Stimulated activated CD4-positive, alpha-beta T cell treated with anti-CD3 and anti-CD28 coated beads, TNF-alpha, amount 100 ng/mL, for 1 hour (primary cell): ENCODE measurements at regions not wholly inside any gene's neighbourhood (a gene's known extent, or its start where the extent isn't known, plus 50 kb on each side); places are given as distances from the start of the nearest gene placed in this dataset.

Experiments used
- DNase-seq, 3 donors: peaks; one replicate each; pipeline ENCODE4 v3.0.0-alpha.2; 2020; ENCODE audit warnings: low read depth in 3 of 3, low spot score in 1 of 3

DNA sequence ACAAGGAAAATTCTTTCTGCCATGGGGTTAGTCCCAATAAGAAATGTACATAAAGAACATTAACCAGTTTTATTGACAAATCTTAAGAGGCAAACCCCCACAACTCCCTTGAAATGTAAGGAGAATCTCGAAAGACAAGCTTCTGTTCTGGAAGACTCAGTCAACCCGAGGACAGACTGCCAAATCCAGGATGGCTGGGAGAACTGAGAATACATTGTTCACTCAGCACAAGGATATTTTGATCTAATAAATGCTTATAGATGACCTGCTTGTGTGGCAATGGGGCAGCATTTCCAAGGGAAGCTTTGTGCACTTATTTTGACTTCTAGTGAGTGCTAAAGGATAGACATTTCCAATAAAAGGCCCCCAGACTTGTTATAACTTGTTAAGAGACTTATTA lies 280.4 kb downstream of the DHX15 start:
- DNase-seq, result no peak

GRCh38 chr4:24298911-24299310 lies 285.4 kb downstream of the DHX15 start:
- no peak for DNase-seq

DNA sequence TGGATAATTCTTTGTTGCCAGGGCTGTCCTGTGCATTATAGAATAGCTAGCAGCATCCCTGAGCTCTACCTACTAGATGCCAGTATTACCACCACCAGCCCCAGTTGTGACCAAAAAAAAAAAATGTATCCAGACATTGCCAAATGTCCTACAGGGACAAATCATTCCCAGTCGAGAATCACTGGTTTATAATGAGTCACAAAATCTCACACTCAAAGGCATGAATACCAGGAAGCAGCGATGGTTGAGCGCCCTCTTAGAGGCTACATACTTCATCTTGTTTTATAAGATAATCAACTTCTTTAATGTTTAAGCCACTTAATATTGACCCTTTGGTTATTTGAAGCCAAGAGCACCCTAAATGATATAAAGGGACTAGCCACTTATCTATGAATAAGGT lies 297.3 kb downstream of the DHX15 start:
- DNase-seq, result no peak

DNA sequence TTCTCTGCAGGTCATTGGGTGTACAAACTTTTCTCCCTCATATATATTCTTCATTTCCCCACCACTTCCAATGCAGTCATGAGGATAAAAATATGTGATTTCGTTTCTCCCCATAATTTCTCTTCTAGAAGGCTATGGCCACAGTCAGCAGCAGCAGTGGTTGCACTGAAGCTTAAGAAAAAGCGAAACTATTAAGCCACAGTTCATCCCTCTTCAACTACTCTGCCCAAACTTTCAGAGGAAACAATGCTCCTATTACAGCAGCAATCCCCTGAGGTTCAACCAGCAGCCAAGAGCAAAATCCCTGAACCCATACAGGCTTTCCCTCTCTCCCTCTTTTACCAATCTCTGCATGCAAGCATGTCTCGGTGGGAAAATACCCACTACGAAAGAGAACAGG lies 298.6 kb downstream of the DHX15 start:
- no peak for DNase-seq

DNA sequence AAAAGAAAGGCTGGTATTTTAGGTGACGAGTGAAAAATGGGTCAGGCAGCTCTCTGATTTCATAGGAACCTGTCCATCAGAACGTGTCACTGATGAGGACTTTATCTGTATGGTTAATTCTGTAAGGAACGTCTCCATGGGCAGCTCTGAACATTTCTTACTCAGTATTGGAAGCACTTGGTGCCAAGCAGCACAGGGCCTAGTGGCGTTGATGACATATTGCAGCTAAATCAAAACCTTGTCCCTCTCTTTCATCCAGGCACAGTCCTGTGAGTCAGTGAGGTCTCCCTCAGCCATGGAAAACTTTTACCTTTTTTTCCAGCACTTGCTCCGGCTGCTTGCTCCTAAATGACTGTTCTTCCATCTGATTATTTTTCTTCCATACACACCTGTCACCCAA lies 301.9 kb downstream of the DHX15 start:
- no peak for DNase-seq

- no peak for DNase-seq
Observed at GRCh38 chr4:24279911-24280375, 304.4 kb downstream of the DHX15 start.

GRCh38 chr4:24279469-24279868 lies 304.9 kb downstream of the DHX15 start:
- no peak for DNase-seq

DNA sequence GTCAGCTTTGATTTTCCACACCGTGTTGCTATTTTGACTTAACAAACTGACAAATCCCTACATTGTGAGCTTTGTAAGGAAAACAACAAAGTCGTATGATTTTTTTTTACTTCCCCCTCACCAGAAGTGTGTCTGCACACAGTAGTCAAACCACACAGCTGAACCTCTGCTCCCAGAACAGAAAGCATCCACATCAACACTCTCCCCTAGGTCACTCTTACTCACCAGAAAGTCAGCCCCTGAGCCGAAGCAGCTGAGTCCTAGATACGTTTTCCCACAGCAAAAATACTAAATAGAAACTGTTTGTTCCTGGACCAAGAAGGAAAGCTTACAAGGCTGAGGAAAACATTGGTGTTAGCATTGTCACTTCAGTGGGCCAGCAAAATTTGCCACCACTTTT lies 305.7 kb downstream of the DHX15 start:
- no peak for DNase-seq

DNA sequence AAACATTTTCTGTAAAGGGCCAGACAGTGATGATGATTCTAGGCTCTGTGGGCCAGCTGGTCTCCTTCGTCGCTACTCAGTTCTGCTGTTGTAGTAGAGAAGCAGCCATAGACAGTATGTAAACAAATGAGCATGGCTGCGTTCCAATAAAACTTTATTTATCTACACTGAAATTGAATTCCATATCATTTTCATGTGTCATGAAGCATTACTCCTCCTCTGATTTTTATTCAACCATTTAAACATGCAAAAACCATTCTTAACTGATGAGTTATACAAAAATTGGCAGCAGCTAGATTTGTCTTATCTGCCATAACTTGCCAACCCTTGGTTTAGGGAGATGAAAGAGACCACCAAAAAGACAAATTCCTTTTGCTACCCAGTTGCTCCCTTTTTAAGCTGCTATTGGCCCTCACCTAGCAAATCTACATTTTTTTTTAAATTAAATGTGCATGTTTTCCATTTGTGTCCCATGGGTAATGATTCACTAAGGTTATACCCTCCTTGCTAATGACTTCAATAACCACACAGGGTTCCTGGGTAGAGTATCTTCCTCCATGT lies 309.9 kb downstream of the DHX15 start:
- no peak for DNase-seq

- DNase-seq, result no peak
Observed at GRCh38 chr4:24273136-24273535, 311.2 kb downstream of the DHX15 start.

DNA sequence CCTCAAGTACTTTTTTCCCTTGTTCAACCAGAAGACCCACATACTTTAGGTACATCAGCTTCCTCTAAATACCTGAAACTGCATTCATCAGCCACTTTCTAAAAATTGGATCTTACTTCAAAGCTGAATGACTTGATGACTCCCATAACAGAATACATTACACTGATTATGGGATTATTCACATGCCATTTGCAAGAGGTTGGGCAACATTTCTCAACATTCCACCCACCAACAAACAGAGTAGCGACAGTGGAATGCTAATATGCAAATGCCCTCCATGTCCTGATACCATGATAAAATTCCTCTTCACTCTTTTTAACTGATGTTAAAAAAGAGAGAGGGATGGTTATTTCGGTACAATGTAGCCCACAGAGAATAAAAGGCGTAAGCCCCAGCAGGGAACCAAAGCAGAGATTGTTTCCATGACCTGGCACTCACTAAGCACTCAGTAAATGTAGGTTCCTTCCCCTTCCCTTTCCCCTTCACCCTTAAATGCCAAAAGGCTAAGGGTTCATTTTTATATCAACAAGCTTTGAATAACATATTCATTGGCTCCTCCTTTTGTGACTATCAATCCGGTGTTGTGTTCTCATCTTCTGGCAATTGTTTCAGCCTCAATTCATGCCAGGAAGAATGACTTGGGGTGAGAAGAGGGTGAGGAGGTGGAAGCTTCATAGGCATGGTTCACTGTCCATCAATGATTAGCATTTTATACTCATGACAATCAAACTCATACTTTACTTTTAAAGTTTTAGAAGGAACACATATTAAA lies 317.2 kb downstream of the DHX15 start:
- no peak for DNase-seq

- no peak for DNase-seq
Observed at GRCh38 chr4:24265989-24266388, 318.4 kb downstream of the DHX15 start.

DNA sequence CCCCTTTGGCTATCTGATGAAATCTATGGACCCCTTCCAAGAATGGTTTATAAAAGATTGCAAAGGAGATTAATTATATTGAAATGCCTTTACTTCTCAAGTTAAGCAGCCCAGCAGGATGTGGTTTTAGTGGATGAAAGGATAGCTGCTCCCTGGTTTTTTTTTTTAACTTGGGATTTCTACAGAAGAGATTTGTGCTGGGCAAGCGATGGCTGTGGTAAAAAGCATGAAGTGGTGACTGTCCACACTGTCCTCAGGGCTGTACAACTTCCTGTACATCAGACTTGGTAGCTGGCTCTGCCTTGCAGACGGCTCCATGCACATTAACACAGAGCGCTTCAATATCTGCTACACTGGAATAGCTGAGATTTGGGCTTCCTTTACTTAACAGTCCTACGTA lies 321.7 kb downstream of the DHX15 start:
- no peak for DNase-seq

DNA sequence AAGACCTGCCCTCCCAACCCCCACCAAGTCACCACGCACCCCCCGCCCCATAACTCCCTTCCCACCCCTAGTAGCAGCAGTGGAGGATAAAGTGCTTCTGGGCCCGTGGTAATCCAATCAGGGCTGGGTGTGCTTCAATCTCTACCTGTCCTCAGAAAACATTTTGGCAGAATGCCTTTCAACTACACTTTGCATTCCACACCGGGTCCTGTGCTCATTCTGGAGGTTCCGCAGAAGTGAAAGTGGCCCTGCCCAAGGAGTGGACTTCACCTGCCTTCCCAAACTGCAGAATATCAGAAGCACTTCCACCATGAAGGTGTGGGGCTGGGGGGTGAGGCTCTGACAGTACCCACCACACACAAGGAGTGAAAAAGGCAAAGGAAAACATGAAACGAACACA lies 322.3 kb downstream of the DHX15 start:
- no peak for DNase-seq

DNA sequence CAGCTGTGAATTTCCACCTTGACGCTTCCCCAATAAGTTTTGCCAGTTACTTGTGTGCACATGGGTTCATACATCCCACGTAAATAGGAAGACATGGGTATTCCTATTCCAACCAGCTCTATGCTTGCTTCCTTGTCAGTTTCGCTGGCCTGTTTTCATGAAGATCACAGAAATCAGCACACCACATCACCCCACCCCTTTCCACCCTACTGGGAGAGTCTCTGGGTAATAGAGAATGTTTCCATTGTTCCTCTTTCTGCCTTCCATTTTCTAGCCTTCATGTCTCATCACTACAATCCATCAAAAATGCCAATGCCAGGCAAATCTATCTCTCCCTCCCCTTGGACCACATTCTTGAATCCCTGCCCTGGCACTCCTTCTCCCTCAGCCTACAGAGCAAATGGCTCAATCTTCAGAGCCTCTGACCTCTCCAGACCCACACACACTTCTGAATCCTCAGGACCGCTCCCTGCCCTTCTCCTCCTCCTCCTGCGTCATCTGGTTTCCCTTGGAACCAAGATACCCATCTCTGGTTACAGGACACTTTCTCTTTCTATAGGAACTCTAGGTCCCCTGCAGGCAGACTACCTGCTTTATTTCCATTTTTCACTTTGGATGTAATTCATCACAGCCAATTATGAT lies 323.3 kb downstream of the DHX15 start:
- DNase-seq, result no peak

DNA sequence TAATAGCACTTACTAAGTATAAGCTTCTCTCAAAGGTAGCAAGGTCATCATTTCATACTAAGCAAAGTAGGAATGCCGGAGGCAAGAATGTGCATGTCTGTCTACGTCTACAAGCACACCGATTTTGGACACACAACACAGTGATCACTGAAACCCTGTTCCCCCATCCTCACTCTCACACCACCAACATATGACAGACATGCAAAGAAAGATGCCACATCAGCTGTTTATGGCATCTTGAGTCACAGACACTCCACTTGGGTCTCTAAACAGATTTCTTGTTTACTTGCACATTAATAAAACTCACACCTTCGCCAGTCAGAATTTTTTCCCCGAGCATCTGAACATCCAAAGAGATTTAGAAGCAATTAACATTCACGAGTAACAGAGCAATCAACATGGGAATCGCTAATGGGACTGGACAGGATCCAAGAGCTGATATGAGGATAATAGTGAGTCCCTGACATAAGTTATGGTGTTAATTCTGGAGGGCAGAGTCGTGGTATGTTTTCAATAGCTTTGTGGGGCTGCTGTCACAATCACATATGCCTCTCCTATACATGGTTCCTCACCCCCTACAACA lies 324.1 kb downstream of the DHX15 start:
- no peak for DNase-seq

DNA sequence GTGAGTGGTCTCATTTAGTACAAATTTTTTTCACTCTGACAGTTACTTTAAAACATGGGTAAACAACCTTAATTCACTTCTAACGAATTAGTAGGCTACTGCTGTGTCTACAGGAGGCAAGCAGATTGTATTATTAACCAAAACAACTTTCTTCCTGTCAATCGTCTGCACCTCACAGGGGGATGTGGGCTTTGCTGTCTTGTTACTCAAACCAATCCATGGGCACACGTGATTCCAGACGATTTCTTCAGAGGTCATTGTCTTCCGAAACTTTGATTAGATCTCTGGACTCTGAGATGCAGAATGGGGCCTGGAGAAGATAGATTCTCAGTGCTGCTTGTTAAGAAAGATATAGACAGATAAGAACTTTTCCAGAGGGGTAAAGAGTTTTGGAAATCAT lies 327.8 kb downstream of the DHX15 start:
- DNase-seq, result no peak

DNA sequence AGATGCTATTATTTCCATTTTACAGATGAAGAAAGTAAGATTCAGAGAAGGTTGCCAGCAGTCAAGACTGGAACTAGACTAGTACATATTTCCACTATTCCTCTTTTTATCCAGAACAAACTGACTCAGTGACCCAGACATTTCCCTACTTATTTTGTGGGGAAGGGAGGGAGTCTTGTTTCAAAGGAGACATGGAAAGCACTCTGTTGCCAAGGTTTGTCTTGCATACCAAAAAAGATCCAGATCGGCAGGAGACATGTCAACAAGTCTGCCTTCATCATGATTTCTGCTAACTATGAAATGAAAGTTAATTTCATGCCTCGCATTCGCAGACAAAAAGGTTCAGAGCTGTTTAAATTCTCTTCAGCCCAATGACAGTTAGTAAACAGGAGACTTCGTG lies 328.3 kb downstream of the DHX15 start:
- no peak for DNase-seq

- DNase-seq, result no peak
Observed at GRCh38 chr4:24252121-24252520, 332.2 kb downstream of the DHX15 start.

GRCh38 chr4:24251589-24251988 lies 332.8 kb downstream of the DHX15 start:
- no peak for DNase-seq

- no peak for DNase-seq
Observed at GRCh38 chr4:24249972-24250371, 334.4 kb downstream of the DHX15 start.
